Esophagus squamous epithelium (tissue), 4 donors: ENCODE measurements at regions not wholly inside any gene's neighbourhood (a gene's known extent, or its start where the extent isn't known, plus 50 kb on each side); places are given as distances from the start of the nearest gene placed in this dataset.

ENCODE experiments used
- CTCF ChIP-seq, 6 experiments: fragments of 450-650 bp in 4 of 6; fragments of 200-600 bp in 2 of 6; sonication (generic) in 2 of 6; IDR thresholded peaks; one replicate each; pipeline ENCODE4 v1.5.1; 2016 to 2019; ENCODE audit warnings: antibody characterized with exemption in 6 of 6, mild to moderate bottlenecking in 4 of 6, moderate library complexity in 4 of 6
- POLR2A ChIP-seq, 4 donors: fragments of 450-650 bp; IDR thresholded peaks; one replicate each; pipeline ENCODE4 v1.6.1; 2017; ENCODE audit warnings: antibody characterized with exemption in 4 of 4, mild to moderate bottlenecking in 4 of 4, moderate library complexity in 3 of 4

GRCh38 chr14:89469210-89470198, 52.5 kb upstream of the FOXN3 start:
- TF ChIP-seq POLR2A (IDR thresholded peaks at IDR 0.05): no peak
- TF ChIP-seq CTCF (IDR thresholded peaks at IDR 0.05): no peak
